ENCODE measurements at regions not wholly inside any gene's neighbourhood (a gene's known extent, or its start where the extent isn't known, plus 50 kb on each side); places are given as distances from the start of the nearest gene placed in this dataset.

GRCh38 chr4:53734584-53735353 is 143.5 kb upstream of the LNX1 start:
- H3K9me3 ChIP-seq: no peaks in the 10 kb centered on the region
- H3K4me1 ChIP-seq: no peaks in the 10 kb centered on the region
- TF ChIP-seq POLR2A (IDR thresholded peaks at IDR 0.05) (no peak), POLR2AphosphoS5 (IDR thresholded peaks at IDR 0.05; ENCODE audit: insufficient read depth in 1 of 2, low read depth in 1 of 2) (no peak), CTCF (IDR thresholded peaks at IDR 0.05) (no peak)
- no peak overlapping the region for H3K27ac ChIP-seq
- intact Hi-C loops (cut with DNase I): no loop called here
- no peak for DNase-seq (ENCODE audit: extremely low spot score in 2 of 2)
- no peaks in the 10 kb centered on the region for H3K27me3 ChIP-seq
- no peak overlapping the region for H3K4me3 ChIP-seq
- no peaks in the 10 kb centered on the region for H3K36me3 ChIP-seq

- Histone ChIP-seq H3K4me1 (no peaks in the 10 kb centered on the region), H3K36me3 (no peaks in the 10 kb centered on the region), H3K27ac (no peak overlapping the region), H3K9me3 (no peaks in the 10 kb centered on the region), H3K27me3 (no peaks in the 10 kb centered on the region), H3K4me3 (no peak overlapping the region)
- DNase-seq (ENCODE audit: extremely low spot score in 2 of 2): no peak
- TF ChIP-seq POLR2AphosphoS5 (IDR thresholded peaks at IDR 0.05; ENCODE audit: insufficient read depth in 1 of 2, low read depth in 1 of 2): no peak
- no peak for TF ChIP-seq CTCF (IDR thresholded peaks at IDR 0.05)
- intact Hi-C loops (cut with DNase I): no loop called here
These were observed 142.9 kb upstream of the LNX1 start for GRCh38 chr4:53734182-53734581.

- Histone ChIP-seq H3K4me3 (no peak overlapping the region), H3K27ac (no peak overlapping the region), H3K4me1 (no peaks in the 10 kb centered on the region), H3K27me3 (no peaks in the 10 kb centered on the region), H3K9me3 (no peaks in the 10 kb centered on the region), H3K36me3 (no peaks in the 10 kb centered on the region)
- TF ChIP-seq POLR2A (IDR thresholded peaks at IDR 0.05): no peak
- TF ChIP-seq POLR2AphosphoS5 (IDR thresholded peaks at IDR 0.05; ENCODE audit: insufficient read depth in 1 of 2, low read depth in 1 of 2): no peak
- no peak for TF ChIP-seq CTCF (IDR thresholded peaks at IDR 0.05)
- no peak for DNase-seq (ENCODE audit: extremely low spot score in 2 of 2)
- intact Hi-C loops (cut with DNase I): no loop called here
These were observed 141.4 kb upstream of the LNX1 start for GRCh38 chr4:53732661-53733060.

- no peaks in the 10 kb centered on the region for H3K27me3 ChIP-seq
- DNase-seq (ENCODE audit: extremely low spot score in 2 of 2): no peak
- no peaks in the 10 kb centered on the region for H3K9me3 ChIP-seq
- no peak overlapping the region for H3K27ac ChIP-seq
- intact Hi-C loops (cut with DNase I): no loop called here
- no peak overlapping the region for H3K4me3 ChIP-seq
- TF ChIP-seq POLR2AphosphoS5 (IDR thresholded peaks at IDR 0.05; ENCODE audit: insufficient read depth in 1 of 2, low read depth in 1 of 2) (no peak), POLR2A (IDR thresholded peaks at IDR 0.05) (no peak), CTCF (IDR thresholded peaks at IDR 0.05) (no peak)
- no peaks in the 10 kb centered on the region for H3K36me3 ChIP-seq
- no peaks in the 10 kb centered on the region for H3K4me1 ChIP-seq
These were observed 138.9 kb upstream of the LNX1 start for GRCh38 chr4:53730031-53730805.

GRCh38 chr4:53722110-53722509 is 130.8 kb upstream of the LNX1 start:
- no peak overlapping the region for H3K4me3 ChIP-seq
- TF ChIP-seq POLR2A (IDR thresholded peaks at IDR 0.05): no peak
- no peaks in the 10 kb centered on the region for H3K27me3 ChIP-seq
- no peaks in the 10 kb centered on the region for H3K36me3 ChIP-seq
- DNase-seq (ENCODE audit: extremely low spot score in 2 of 2): no peak
- no peaks in the 10 kb centered on the region for H3K9me3 ChIP-seq
- H3K4me1 ChIP-seq: no peaks in the 10 kb centered on the region
- H3K27ac ChIP-seq: no peak overlapping the region
- intact Hi-C loops (cut with DNase I): no loop called here
